ENCODE measurements at regions not wholly inside any gene's neighbourhood (a gene's known extent, or its start where the extent isn't known, plus 50 kb on each side); places are given as distances from the start of the nearest gene placed in this dataset.

DNA sequence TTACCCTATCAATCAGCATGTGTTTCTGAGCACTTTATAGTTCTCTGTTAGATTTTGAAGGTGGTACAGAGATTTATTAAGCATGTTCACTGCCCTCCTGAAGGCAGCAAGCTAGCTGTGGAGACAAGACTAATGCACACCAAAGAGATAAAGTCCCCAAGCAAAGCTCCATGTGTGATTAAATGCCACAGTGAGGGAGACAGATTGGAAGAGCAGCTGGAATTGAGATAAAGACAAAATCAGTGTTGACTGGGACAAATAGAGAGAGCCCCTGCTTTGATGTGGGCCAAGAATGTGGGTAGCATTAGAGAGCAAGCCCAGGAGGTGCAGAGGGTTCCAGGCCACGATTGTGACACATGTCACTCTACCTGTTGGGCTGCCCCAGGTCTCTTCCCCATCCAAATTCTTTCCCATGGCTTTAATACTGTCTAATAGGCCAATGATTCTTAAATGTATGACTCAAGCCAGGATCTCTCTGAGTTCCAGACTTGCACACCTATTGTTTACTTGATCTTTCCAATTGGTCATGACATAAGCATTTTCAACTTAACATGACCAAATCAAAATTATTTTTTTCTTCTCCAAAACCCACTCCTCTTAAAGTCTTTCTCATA is 60.1 kb upstream of the ZC3H12C start:
- TF ChIP-seq, protein P1, sequence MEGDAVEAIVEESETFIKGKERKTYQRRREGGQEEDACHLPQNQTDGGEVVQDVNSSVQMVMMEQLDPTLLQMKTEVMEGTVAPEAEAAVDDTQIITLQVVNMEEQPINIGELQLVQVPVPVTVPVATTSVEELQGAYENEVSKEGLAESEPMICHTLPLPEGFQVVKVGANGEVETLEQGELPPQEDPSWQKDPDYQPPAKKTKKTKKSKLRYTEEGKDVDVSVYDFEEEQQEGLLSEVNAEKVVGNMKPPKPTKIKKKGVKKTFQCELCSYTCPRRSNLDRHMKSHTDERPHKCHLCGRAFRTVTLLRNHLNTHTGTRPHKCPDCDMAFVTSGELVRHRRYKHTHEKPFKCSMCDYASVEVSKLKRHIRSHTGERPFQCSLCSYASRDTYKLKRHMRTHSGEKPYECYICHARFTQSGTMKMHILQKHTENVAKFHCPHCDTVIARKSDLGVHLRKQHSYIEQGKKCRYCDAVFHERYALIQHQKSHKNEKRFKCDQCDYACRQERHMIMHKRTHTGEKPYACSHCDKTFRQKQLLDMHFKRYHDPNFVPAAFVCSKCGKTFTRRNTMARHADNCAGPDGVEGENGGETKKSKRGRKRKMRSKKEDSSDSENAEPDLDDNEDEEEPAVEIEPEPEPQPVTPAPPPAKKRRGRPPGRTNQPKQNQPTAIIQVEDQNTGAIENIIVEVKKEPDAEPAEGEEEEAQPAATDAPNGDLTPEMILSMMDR (conservative IDR thresholded peaks at IDR 0.05): no peak
- no peak for TF ChIP-seq EZH2 (IDR thresholded peaks at IDR 0.05; ENCODE audit: low read depth)

Measured in PC-9 (cell line).